ENCODE measurements at regions not wholly inside any gene's neighbourhood (a gene's known extent, or its start where the extent isn't known, plus 50 kb on each side); places are given as distances from the start of the nearest gene placed in this dataset.

- no peak for TF ChIP-seq CHD7 (IDR thresholded peaks at IDR 0.05; ENCODE audit: insufficient replicate concordance, low read length)
- no peak for TF ChIP-seq TEAD4 (IDR thresholded peaks at IDR 0.05; ENCODE audit: low read depth, low read length)
- TF ChIP-seq GABPA (IDR thresholded peaks at IDR 0.05; ENCODE audit: borderline replicate concordance, insufficient read depth, low read length), result no peak
- TF ChIP-seq, protein P1, sequence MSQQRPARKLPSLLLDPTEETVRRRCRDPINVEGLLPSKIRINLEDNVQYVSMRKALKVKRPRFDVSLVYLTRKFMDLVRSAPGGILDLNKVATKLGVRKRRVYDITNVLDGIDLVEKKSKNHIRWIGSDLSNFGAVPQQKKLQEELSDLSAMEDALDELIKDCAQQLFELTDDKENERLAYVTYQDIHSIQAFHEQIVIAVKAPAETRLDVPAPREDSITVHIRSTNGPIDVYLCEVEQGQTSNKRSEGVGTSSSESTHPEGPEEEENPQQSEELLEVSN (IDR thresholded peaks at IDR 0.05), result no peak
- no peak for TF ChIP-seq POU5F1 (IDR thresholded peaks at IDR 0.05; ENCODE audit: low read depth, low read length)
- no peak for TF ChIP-seq SUZ12 (IDR thresholded peaks at IDR 0.05; ENCODE audit: low read length)
- TF ChIP-seq KDM5A (IDR thresholded peaks at IDR 0.05; ENCODE audit: low read length), result no peak
- TF ChIP-seq NRF1 (IDR thresholded peaks at IDR 0.05; ENCODE audit: low read depth, low read length), result no peak
- TF ChIP-seq CBX8 (IDR thresholded peaks at IDR 0.05; ENCODE audit: borderline replicate concordance, low read depth, low read length), result no peak
- no peak for TF ChIP-seq SIX5 (IDR thresholded peaks at IDR 0.05; ENCODE audit: low read depth, low read length)
- TF ChIP-seq GTF2F1 (IDR thresholded peaks at IDR 0.05; ENCODE audit: borderline replicate concordance, low read depth, low read length), result no peak
- no peak for TF ChIP-seq SP4 (IDR thresholded peaks at IDR 0.05; ENCODE audit: low read length)
These were observed 232.7 kb downstream of the IGSF11 start (continued) for GRCh38 chr3:118801899-118802298.
